ENCODE measurements at regions not wholly inside any gene's neighbourhood (a gene's known extent, or its start where the extent isn't known, plus 50 kb on each side); places are given as distances from the start of the nearest gene placed in this dataset.

DNA sequence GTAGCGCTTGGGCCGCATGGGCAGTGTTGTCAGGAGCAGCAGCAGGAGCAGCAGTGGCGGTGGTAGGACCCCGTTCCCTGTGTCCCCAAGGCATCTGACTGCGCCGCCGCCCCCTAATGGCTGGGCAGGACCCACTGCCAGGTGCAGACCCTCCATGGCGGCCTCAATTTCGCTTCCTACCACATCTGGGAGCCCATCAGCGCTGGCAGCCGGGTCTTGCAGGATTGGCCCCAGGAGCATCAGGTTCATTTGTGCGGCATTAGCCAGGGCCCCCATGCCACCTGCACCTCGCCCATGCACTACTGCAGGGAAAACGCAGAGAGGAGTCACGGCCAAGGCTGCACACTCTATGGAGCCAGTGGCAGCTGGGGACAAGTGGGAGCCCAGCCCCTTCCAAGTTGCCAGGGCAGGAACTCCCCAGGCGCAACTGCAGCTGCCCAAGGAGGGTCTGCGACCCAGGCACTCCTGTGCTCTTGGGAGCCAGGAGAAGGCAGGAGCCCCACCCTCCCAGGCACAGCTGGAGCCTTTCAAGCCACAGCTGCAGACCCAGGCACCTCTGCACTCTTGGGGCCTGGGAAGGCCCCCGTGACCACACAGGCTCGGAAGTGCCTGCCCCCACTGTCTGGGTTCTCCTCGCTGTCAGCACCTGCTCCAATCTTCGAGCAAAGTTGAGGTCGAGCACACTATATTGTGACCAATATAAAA lies 594.2 kb downstream of the KCNJ18 start:
- TF ChIP-seq XRCC5 (optimal IDR thresholded peaks at IDR 0.05; ENCODE audit: low read length) (no peak), RBFOX2 (IDR thresholded peaks at IDR 0.05; ENCODE audit: low read depth, low read length) (no peak), SIX4 (CRISPR knock-in tag; IDR thresholded peaks at IDR 0.05) (no peak)
